ENCODE measurements at regions not wholly inside any gene's neighbourhood (a gene's known extent, or its start where the extent isn't known, plus 50 kb on each side); places are given as distances from the start of the nearest gene placed in this dataset.

DNA sequence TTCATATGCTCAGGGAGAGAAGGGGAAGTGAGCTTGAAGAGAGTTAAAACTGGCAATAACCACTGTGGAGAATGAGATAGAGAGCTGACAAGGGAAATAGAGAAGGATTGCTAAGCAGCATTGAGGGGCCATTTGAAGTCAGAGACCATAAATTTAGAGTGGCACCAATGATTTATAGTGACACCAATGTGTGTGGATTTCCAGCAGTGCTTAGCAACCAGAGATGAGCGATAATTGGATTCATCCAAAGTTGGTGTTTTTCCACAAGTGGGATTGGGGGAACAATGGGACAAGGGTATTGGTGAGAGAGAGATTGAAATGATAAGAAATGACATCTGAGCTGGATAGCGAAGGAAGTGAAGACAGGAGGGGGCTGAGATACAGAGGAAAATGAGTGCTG lies 114.1 kb downstream of the C1orf94 start:
- DNase-seq (ENCODE audit: insufficient read length, low spot score) = no peak

GRCh38 chr1:34292472-34292871 lies 115.8 kb downstream of the C1orf94 start:
- DNase-seq (ENCODE audit: insufficient read length, low spot score) (no peak), FAIRE-seq (no peak)
- TF ChIP-seq POLR2AphosphoS5 (IDR thresholded peaks at IDR 0.05; ENCODE audit: low read depth, low read length) = no peak
- no peak for TF ChIP-seq SPI1 (IDR thresholded peaks at IDR 0.05; ENCODE audit: low read depth, low read length)
- no peak for TF ChIP-seq POU2F2 (IDR thresholded peaks at IDR 0.05; ENCODE audit: low read depth, low read length)
- TF ChIP-seq POLR2A (IDR thresholded peaks at IDR 0.05; ENCODE audit: low read depth, low read length) = no peak
- no peak for TF ChIP-seq TAF1 (IDR thresholded peaks at IDR 0.05; ENCODE audit: low read depth, low read length)
- TF ChIP-seq PAX5 (IDR thresholded peaks at IDR 0.05; ENCODE audit: insufficient read depth, low read length, severe bottlenecking) = no peak

More for the DNA sequence above, 114.1 kb downstream of the C1orf94 start:
- no peak for FAIRE-seq
- TF ChIP-seq SPI1 (IDR thresholded peaks at IDR 0.05; ENCODE audit: low read depth, low read length) (no peak), POU2F2 (IDR thresholded peaks at IDR 0.05; ENCODE audit: low read depth, low read length) (no peak), TAF1 (IDR thresholded peaks at IDR 0.05; ENCODE audit: low read depth, low read length) (no peak), PAX5 (IDR thresholded peaks at IDR 0.05; ENCODE audit: insufficient read depth, low read length, severe bottlenecking) (no peak), POLR2AphosphoS5 (IDR thresholded peaks at IDR 0.05; ENCODE audit: low read depth, low read length) (no peak), POLR2A (IDR thresholded peaks at IDR 0.05; ENCODE audit: low read depth, low read length) (no peak)

DNA sequence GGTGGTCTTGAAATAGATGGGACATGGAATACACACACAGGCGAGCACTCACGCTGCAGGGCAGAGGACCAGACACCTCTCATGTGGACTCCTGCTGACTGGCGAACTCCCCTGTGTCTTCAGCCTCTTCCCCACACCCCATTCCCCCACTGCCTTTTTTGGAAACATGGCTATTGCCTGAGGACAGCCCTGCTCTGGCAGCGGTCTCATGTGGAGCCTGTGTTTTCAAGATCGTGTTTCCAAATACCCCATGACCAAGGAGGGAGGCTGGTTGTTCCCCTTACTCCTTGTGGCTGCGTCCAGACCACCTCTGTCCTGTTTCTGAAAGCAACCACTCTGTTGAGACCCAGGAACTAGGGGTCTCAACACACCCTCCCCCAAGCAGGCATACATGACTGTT lies 119.4 kb downstream of the C1orf94 start:
- TF ChIP-seq POU2F2 (IDR thresholded peaks at IDR 0.05; ENCODE audit: low read depth, low read length) (no peak), PAX5 (IDR thresholded peaks at IDR 0.05; ENCODE audit: insufficient read depth, low read length, severe bottlenecking) (no peak), POLR2AphosphoS5 (IDR thresholded peaks at IDR 0.05; ENCODE audit: low read depth, low read length) (no peak), POLR2A (IDR thresholded peaks at IDR 0.05; ENCODE audit: low read depth, low read length) (no peak), SPI1 (IDR thresholded peaks at IDR 0.05; ENCODE audit: low read depth, low read length) (no peak), TAF1 (IDR thresholded peaks at IDR 0.05; ENCODE audit: low read depth, low read length) (no peak)

GRCh38 chr1:34302798-34303197 lies 126.1 kb downstream of the C1orf94 start:
- FAIRE-seq = no peak

More for the DNA sequence above, 119.4 kb downstream of the C1orf94 start:
- DNase-seq (ENCODE audit: insufficient read length, low spot score) = no peak
- no peak for FAIRE-seq

DNA sequence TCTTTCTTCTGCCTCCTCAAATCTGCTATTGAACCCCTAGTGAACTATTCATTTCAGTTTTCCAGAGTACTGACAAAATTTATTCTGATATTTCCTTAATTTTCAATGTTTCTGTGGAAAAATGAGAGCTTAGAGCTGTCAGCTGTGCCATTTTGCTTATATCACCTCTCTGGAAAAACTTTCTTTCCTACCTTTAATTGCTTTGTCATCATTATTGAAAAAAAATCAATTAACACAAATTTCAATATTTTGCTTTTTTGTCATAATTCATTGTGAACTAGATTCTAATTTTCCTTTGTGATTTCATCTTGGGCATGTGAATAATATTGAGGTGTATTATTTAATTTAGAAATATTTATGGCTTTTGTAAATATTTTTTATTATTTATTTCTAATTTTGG lies 126.5 kb downstream of the C1orf94 start:
- TF ChIP-seq POLR2A (IDR thresholded peaks at IDR 0.05; ENCODE audit: low read depth, low read length) = no peak
- no peak for TF ChIP-seq POLR2AphosphoS5 (IDR thresholded peaks at IDR 0.05; ENCODE audit: low read depth, low read length)
- TF ChIP-seq SPI1 (IDR thresholded peaks at IDR 0.05; ENCODE audit: low read depth, low read length) = no peak
- no peak for TF ChIP-seq TAF1 (IDR thresholded peaks at IDR 0.05; ENCODE audit: low read depth, low read length)
- DNase-seq (ENCODE audit: insufficient read length, low spot score) = no peak
- FAIRE-seq = no peak

More at GRCh38 chr1:34302798-34303197, 126.1 kb downstream of the C1orf94 start:
- no peak for TF ChIP-seq TAF1 (IDR thresholded peaks at IDR 0.05; ENCODE audit: low read depth, low read length)
- TF ChIP-seq POLR2AphosphoS5 (IDR thresholded peaks at IDR 0.05; ENCODE audit: low read depth, low read length) = no peak
- TF ChIP-seq POU2F2 (IDR thresholded peaks at IDR 0.05; ENCODE audit: low read depth, low read length) = no peak
- DNase-seq (ENCODE audit: insufficient read length, low spot score) = no peak

DNA sequence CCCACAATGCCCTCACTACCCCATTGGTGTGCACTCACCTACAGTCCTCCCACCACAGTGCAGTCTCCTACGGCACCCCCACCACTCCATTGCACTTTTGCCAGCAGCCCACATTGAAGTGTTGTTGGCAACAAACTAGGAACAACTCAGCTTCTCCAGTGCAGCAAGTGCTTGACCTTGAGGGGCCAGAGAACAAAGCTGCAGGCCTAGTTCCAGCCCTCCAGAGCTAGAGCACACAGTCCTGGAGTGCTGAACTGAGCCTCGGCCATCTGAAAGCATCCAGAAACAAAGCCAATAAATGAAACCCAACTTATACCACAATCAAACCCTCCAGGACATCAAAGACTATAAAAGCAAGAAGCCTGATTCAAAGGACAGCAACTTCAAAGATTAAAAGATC lies 129.9 kb downstream of the C1orf94 start:
- no peak for TF ChIP-seq SPI1 (IDR thresholded peaks at IDR 0.05; ENCODE audit: low read depth, low read length)
- no peak for TF ChIP-seq POLR2AphosphoS5 (IDR thresholded peaks at IDR 0.05; ENCODE audit: low read depth, low read length)
- FAIRE-seq (no peak), DNase-seq (ENCODE audit: insufficient read length, low spot score) (no peak)

- FAIRE-seq = no peak
Observed at GRCh38 chr1:34312359-34312758, 135.7 kb downstream of the C1orf94 start.

DNA sequence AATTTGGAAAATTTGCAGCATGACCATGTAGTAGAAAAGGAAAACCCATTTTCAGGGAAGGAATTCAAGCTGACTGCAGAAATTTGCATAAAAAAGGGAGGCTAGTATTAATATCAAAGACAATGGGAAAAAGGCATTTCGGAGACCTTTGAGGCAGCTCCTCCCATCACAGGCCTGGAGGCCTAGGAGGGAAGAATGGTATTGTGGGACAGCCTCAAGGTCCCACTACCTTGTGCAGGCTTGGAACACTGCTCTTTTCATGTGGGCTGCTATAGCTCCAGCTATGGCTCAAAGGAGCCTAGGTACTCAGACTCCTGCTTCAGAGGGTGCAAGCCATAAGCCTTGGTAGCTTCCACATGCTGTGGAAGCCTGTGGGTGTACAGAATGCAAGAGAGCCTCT lies 139.3 kb downstream of the C1orf94 start:
- no peak for TF ChIP-seq POLR2A (IDR thresholded peaks at IDR 0.05; ENCODE audit: low read depth, low read length)
- TF ChIP-seq PAX5 (IDR thresholded peaks at IDR 0.05; ENCODE audit: insufficient read depth, low read length, severe bottlenecking) = no peak
- TF ChIP-seq TAF1 (IDR thresholded peaks at IDR 0.05; ENCODE audit: low read depth, low read length) = no peak
- TF ChIP-seq POLR2AphosphoS5 (IDR thresholded peaks at IDR 0.05; ENCODE audit: low read depth, low read length) = no peak
- no peak for TF ChIP-seq POU2F2 (IDR thresholded peaks at IDR 0.05; ENCODE audit: low read depth, low read length)
- no peak for TF ChIP-seq SPI1 (IDR thresholded peaks at IDR 0.05; ENCODE audit: low read depth, low read length)
- FAIRE-seq (no peak), DNase-seq (ENCODE audit: insufficient read length, low spot score) (no peak)

More at GRCh38 chr1:34312359-34312758, 135.7 kb downstream of the C1orf94 start:
- DNase-seq (ENCODE audit: insufficient read length, low spot score) = no peak
- no peak for TF ChIP-seq SPI1 (IDR thresholded peaks at IDR 0.05; ENCODE audit: low read depth, low read length)
- no peak for TF ChIP-seq POU2F2 (IDR thresholded peaks at IDR 0.05; ENCODE audit: low read depth, low read length)
- TF ChIP-seq POLR2AphosphoS5 (IDR thresholded peaks at IDR 0.05; ENCODE audit: low read depth, low read length) = no peak
- no peak for TF ChIP-seq TAF1 (IDR thresholded peaks at IDR 0.05; ENCODE audit: low read depth, low read length)
- no peak for TF ChIP-seq POLR2A (IDR thresholded peaks at IDR 0.05; ENCODE audit: low read depth, low read length)
- no peak for TF ChIP-seq PAX5 (IDR thresholded peaks at IDR 0.05; ENCODE audit: insufficient read depth, low read length, severe bottlenecking)

- no peak for FAIRE-seq
- DNase-seq (ENCODE audit: insufficient read length, low spot score) = no peak
- TF ChIP-seq SPI1 (IDR thresholded peaks at IDR 0.05; ENCODE audit: low read depth, low read length) = no peak
- TF ChIP-seq TAF1 (IDR thresholded peaks at IDR 0.05; ENCODE audit: low read depth, low read length) = no peak
- TF ChIP-seq PAX5 (IDR thresholded peaks at IDR 0.05; ENCODE audit: insufficient read depth, low read length, severe bottlenecking) = no peak
- no peak for TF ChIP-seq POLR2A (IDR thresholded peaks at IDR 0.05; ENCODE audit: low read depth, low read length)
- TF ChIP-seq POLR2AphosphoS5 (IDR thresholded peaks at IDR 0.05; ENCODE audit: low read depth, low read length) = no peak
- no peak for TF ChIP-seq POU2F2 (IDR thresholded peaks at IDR 0.05; ENCODE audit: low read depth, low read length)
Observed at GRCh38 chr1:34316773-34317172, 140.1 kb downstream of the C1orf94 start.

GRCh38 chr1:34319218-34319617 lies 142.5 kb downstream of the C1orf94 start:
- FAIRE-seq = no peak
- DNase-seq (ENCODE audit: insufficient read length, low spot score) = no peak
- TF ChIP-seq POLR2AphosphoS5 (IDR thresholded peaks at IDR 0.05; ENCODE audit: low read depth, low read length) (no peak), POLR2A (IDR thresholded peaks at IDR 0.05; ENCODE audit: low read depth, low read length) (no peak), POU2F2 (IDR thresholded peaks at IDR 0.05; ENCODE audit: low read depth, low read length) (no peak), SPI1 (IDR thresholded peaks at IDR 0.05; ENCODE audit: low read depth, low read length) (no peak), TAF1 (IDR thresholded peaks at IDR 0.05; ENCODE audit: low read depth, low read length) (no peak), PAX5 (IDR thresholded peaks at IDR 0.05; ENCODE audit: insufficient read depth, low read length, severe bottlenecking) (no peak)

All from GM12891 (cell line).